ENCODE measurements at regions not wholly inside any gene's neighbourhood (a gene's known extent, or its start where the extent isn't known, plus 50 kb on each side); places are given as distances from the start of the nearest gene placed in this dataset.

GRCh38 chr20:5470943-5471342, 139.9 kb downstream of the GPCPD1 start:
- TF ChIP-seq CTCF (IDR thresholded peaks at IDR 0.05) (no peak), EZH2 (IDR thresholded peaks at IDR 0.05) (no peak)

All from neural progenitor cell (in vitro differentiated cells).